GM12872 (cell line): ENCODE measurements at regions not wholly inside any gene's neighbourhood (a gene's known extent, or its start where the extent isn't known, plus 50 kb on each side); places are given as distances from the start of the nearest gene placed in this dataset.

ENCODE experiments used
- CTCF ChIP-seq: IDR thresholded peaks from 3 replicates; pipeline ENCODE4 v1.5.1; 2011; ENCODE audit warnings: low read depth, mild to moderate bottlenecking, low read length, moderate library complexity; ENCODE audit not compliant: insufficient read depth

- TF ChIP-seq CTCF = no peak
Observed at GRCh38 chr16:63442246-63442645, 1406.0 kb upstream of the CDH8 start.

- TF ChIP-seq CTCF = no peak
Observed at GRCh38 chr16:63426275-63426870, 1390.1 kb upstream of the CDH8 start.

- no peak for TF ChIP-seq CTCF
Observed at GRCh38 chr16:63422715-63423114, 1386.5 kb upstream of the CDH8 start.

GRCh38 chr16:63416712-63417111 lies 1380.5 kb upstream of the CDH8 start:
- TF ChIP-seq CTCF = no peak

GRCh38 chr16:63415014-63415413 lies 1378.8 kb upstream of the CDH8 start:
- TF ChIP-seq CTCF = no peak

- no peak for TF ChIP-seq CTCF
Observed at GRCh38 chr16:63410594-63410993, 1374.4 kb upstream of the CDH8 start.

- TF ChIP-seq CTCF = no peak
Observed at GRCh38 chr16:63403792-63404191, 1367.6 kb upstream of the CDH8 start.
